Panc1 (cell line): ENCODE measurements at regions not wholly inside any gene's neighbourhood (a gene's known extent, or its start where the extent isn't known, plus 50 kb on each side); places are given as distances from the start of the nearest gene placed in this dataset.

Experiments used
- ATAC-seq: fragments of 200-7000 bp; cut with Tn5 transposase; 2 replicates; pipeline ENCODE4 v1.9.1; 2020; ENCODE audit warnings: mild to moderate bottlenecking, moderate library complexity
- BruUV-seq: library from RNA; stranded (reverse); fragments of 400-500 nt; replicated peaks from 2 replicates; lab custom pipeline; 2021; lab: Mats Ljungman, UMichigan
- CTCF ChIA-PET: fragments of 300-600 bp; sonication (Branson Sonifier 250); formaldehyde crosslinking; loops from one replicate; lab custom pipeline; 2022; ENCODE audit warnings: antibody characterized with exemption; lab: Charles Lee
- POLR2A ChIA-PET: fragments of 300-600 bp; sonication (Branson Sonifier 250); formaldehyde crosslinking; loops from one replicate; lab custom pipeline; 2022; ENCODE audit warnings: antibody characterized with exemption; lab: Charles Lee
- DNase-seq: peaks from one replicate; pipeline ENCODE4 v3.0.0-alpha.2; 2010; ENCODE audit warnings: low read depth, low spot score
- H3K27ac ChIP-seq: 2 replicates; pipeline ENCODE4 v1.5.1; 2011; ENCODE audit warnings: mild to moderate bottlenecking, low read length, inconsistent platforms
- H3K27me3 ChIP-seq: fragments of 200-500 bp; sonication (Bioruptor generic); 2 replicates; pipeline ENCODE4 v1.6.0; 2014; ENCODE audit warnings: low read length, inconsistent platforms; ENCODE audit not compliant: control insufficient read depth, insufficient read depth
- H3K36me3 ChIP-seq: fragments of 200-500 bp; sonication (Bioruptor generic); 2 replicates; pipeline ENCODE4 v1.5.1; 2014; ENCODE audit warnings: inconsistent platforms, mild to moderate bottlenecking, low read length, moderate library complexity; ENCODE audit not compliant: control insufficient read depth, insufficient read depth
- H3K4me1 ChIP-seq: 2 replicates; pipeline ENCODE4 v1.5.1; 2011; ENCODE audit warnings: inconsistent platforms, mild to moderate bottlenecking, low read length, moderate library complexity; ENCODE audit not compliant: control insufficient read depth, insufficient read depth
- H3K4me3 ChIP-seq, 2 experiments: 2 replicates each; pipeline ENCODE4 v1.5.1; 2011 to 2012; ENCODE audit warnings: low read depth in 2 of 2, low read length in 2 of 2, mild to moderate bottlenecking in 2 of 2, inconsistent platforms in 1 of 2, moderate library complexity in 1 of 2
- H3K9me3 ChIP-seq: fragments of 200-500 bp; sonication (Bioruptor generic); 2 replicates; pipeline ENCODE4 v1.5.1; 2014; ENCODE audit warnings: low read depth, mild to moderate bottlenecking, inconsistent platforms, low read length, moderate library complexity; ENCODE audit not compliant: control insufficient read depth, insufficient read depth
- CTCF ChIP-seq: fragments of 450-650 bp; IDR thresholded peaks from 2 replicates; pipeline ENCODE4 v1.5.1; 2017; ENCODE audit warnings: mild to moderate bottlenecking
- POLR2AphosphoS5 ChIP-seq: IDR thresholded peaks from 2 replicates; pipeline ENCODE4 v1.6.1; 2012; ENCODE audit warnings: mild to moderate bottlenecking, low read depth, low read length, moderate library complexity
- SIN3A ChIP-seq: IDR thresholded peaks from 2 replicates; pipeline ENCODE4 v1.6.1; 2012; ENCODE audit warnings: low read depth, mild to moderate bottlenecking, low read length, moderate library complexity, borderline replicate concordance; ENCODE audit not compliant: insufficient read depth
- TCF7L2 ChIP-seq: IDR thresholded peaks from 2 replicates; pipeline ENCODE4 v1.6.1; 2011; ENCODE audit warnings: mild to moderate bottlenecking, low read depth, low read length, inconsistent platforms
- in situ Hi-C: cut with HindIII; loops from 2 replicates; pipeline ENCODE4 v1.10.0; 2016; ENCODE audit warnings: low sequenced_read_pairs, low pct_unique_long_range_greater_than_20kb
- intact Hi-C: fragments of 100-400 bp; cut with micrococcal nuclease; formaldehyde crosslinking; loops from one replicate; pipeline ENCODE4 v1.10.0; 2022; ENCODE audit not compliant: unreplicated experiment
- TF ChIP-seq, protein P1 (sequence below), 2 experiments: IDR thresholded peaks; 2 replicates each; pipeline ENCODE4 v1.6.1; 2011 to 2012; ENCODE audit warnings: low read depth in 2 of 2, control low read depth in 1 of 2, low read length in 1 of 2, mild to moderate bottlenecking in 1 of 2, moderate library complexity in 1 of 2; ENCODE audit not compliant: insufficient read depth in 1 of 2

GRCh38 chr2:129458006-129458405, 521.5 kb upstream of the RAB6C start:
- intact Hi-C loops (no loop called here), in situ Hi-C loops (no loop called here)
- no peaks in the 10 kb centered on the region for H3K4me1 ChIP-seq
- no peaks in the 10 kb centered on the region for H3K9me3 ChIP-seq
- CTCF ChIA-PET = no interaction called here
- DNase-seq = no peak
- H3K27me3 ChIP-seq = no peaks in the 10 kb centered on the region
- no peaks in the 10 kb centered on the region for H3K36me3 ChIP-seq
- POLR2A ChIA-PET = no interaction called here
- TF ChIP-seq POLR2AphosphoS5 (no peak), SIN3A (no peak), TCF7L2 (no peak), CTCF (no peak)
- TF ChIP-seq, protein P1, sequence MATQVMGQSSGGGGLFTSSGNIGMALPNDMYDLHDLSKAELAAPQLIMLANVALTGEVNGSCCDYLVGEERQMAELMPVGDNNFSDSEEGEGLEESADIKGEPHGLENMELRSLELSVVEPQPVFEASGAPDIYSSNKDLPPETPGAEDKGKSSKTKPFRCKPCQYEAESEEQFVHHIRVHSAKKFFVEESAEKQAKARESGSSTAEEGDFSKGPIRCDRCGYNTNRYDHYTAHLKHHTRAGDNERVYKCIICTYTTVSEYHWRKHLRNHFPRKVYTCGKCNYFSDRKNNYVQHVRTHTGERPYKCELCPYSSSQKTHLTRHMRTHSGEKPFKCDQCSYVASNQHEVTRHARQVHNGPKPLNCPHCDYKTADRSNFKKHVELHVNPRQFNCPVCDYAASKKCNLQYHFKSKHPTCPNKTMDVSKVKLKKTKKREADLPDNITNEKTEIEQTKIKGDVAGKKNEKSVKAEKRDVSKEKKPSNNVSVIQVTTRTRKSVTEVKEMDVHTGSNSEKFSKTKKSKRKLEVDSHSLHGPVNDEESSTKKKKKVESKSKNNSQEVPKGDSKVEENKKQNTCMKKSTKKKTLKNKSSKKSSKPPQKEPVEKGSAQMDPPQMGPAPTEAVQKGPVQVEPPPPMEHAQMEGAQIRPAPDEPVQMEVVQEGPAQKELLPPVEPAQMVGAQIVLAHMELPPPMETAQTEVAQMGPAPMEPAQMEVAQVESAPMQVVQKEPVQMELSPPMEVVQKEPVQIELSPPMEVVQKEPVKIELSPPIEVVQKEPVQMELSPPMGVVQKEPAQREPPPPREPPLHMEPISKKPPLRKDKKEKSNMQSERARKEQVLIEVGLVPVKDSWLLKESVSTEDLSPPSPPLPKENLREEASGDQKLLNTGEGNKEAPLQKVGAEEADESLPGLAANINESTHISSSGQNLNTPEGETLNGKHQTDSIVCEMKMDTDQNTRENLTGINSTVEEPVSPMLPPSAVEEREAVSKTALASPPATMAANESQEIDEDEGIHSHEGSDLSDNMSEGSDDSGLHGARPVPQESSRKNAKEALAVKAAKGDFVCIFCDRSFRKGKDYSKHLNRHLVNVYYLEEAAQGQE (IDR thresholded peaks at IDR 0.05; ENCODE audit: insufficient read depth in 1 of 2, low read depth in 2 of 2, low read length in 1 of 2) = no peak
- no peak overlapping the region for H3K27ac ChIP-seq
- no peak for ATAC-seq
- BruUV-seq = no TSS peak
- H3K4me3 ChIP-seq = no peak overlapping the region

- no peaks in the 10 kb centered on the region for H3K4me1 ChIP-seq
- H3K9me3 ChIP-seq = no peaks in the 10 kb centered on the region
- intact Hi-C loops (no loop called here), in situ Hi-C loops (no loop called here)
- TF ChIP-seq, protein P1 (IDR thresholded peaks at IDR 0.05; ENCODE audit: insufficient read depth in 1 of 2, low read depth in 2 of 2, low read length in 1 of 2) = no peak
- H3K4me3 ChIP-seq = no peak overlapping the region
- no TSS peak for BruUV-seq
- ATAC-seq (no peak), DNase-seq (no peak)
- H3K27me3 ChIP-seq = no peaks in the 10 kb centered on the region
- POLR2A ChIA-PET = no interaction called here
- no peak overlapping the region for H3K27ac ChIP-seq
- CTCF ChIA-PET = no interaction called here
- H3K36me3 ChIP-seq = no peaks in the 10 kb centered on the region
Measured at GRCh38 chr2:129458436-129458835, 521.0 kb upstream of the RAB6C start.
